ENCODE measurements at regions not wholly inside any gene's neighbourhood (a gene's known extent, or its start where the extent isn't known, plus 50 kb on each side); places are given as distances from the start of the nearest gene placed in this dataset.

DNA sequence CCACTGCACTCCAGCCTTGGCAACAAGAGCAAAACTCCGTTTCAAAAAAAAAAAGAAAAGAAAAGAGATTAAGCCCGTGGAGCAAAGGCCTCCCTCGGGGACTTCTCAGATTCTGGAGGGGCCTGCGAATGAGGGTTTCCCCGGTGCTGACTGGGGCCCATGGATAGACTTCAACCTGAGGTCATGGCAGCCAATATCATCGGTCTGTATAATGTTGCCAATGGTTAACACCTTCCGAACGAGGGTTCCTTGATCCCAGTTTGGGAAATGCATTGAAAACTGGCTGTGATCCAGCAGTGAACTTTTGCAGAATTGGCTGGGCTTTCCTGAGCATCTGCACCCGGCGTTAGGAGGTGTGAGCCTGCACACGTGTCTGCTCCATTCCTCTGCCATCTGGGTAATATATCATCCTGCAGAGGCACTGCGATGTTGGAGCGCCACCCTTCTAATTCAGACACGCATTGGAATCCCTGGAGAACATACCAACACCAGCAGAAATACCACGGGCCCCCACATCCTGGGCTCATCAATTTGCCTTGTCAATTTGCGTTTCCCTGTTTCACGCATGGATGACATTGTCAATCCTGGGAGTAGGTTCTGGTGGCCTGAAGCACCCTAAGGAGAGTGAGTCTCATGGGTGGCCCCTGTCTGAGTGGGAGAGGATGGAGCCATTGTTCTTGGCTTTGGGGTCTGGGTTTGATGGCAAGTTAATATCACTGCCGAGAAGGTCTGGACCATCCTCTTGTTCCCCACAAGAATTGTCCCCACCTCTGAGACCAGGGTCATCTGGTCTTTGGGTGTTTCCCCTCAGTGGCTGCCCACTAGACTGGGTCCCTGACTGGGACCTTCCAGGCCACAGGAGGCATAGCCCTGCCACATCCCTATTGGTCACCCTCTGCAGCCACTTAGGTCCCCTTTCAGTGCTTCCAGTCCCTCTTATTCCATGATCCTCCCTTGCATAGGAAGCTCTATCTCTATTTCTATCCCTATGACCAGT lies 441.0 kb downstream of the PTPRU start (continued):
- TF ChIP-seq, protein P1, sequence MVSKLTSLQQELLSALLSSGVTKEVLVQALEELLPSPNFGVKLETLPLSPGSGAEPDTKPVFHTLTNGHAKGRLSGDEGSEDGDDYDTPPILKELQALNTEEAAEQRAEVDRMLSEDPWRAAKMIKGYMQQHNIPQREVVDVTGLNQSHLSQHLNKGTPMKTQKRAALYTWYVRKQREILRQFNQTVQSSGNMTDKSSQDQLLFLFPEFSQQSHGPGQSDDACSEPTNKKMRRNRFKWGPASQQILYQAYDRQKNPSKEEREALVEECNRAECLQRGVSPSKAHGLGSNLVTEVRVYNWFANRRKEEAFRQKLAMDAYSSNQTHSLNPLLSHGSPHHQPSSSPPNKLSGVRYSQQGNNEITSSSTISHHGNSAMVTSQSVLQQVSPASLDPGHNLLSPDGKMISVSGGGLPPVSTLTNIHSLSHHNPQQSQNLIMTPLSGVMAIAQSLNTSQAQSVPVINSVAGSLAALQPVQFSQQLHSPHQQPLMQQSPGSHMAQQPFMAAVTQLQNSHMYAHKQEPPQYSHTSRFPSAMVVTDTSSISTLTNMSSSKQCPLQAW (CRISPR knock-in tag; IDR thresholded peaks at IDR 0.05) = no peak
- no peak for TF ChIP-seq ZFP41 (CRISPR knock-in tag; IDR thresholded peaks at IDR 0.05; ENCODE audit: borderline replicate concordance)
- TF ChIP-seq, protein P2, sequence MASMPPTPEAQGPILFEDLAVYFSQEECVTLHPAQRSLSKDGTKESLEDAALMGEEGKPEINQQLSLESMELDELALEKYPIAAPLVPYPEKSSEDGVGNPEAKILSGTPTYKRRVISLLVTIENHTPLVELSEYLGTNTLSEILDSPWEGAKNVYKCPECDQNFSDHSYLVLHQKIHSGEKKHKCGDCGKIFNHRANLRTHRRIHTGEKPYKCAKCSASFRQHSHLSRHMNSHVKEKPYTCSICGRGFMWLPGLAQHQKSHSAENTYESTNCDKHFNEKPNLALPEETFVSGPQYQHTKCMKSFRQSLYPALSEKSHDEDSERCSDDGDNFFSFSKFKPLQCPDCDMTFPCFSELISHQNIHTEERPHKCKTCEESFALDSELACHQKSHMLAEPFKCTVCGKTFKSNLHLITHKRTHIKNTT (CRISPR knock-in tag; IDR thresholded peaks at IDR 0.05) = no peak
- TF ChIP-seq, protein P3, sequence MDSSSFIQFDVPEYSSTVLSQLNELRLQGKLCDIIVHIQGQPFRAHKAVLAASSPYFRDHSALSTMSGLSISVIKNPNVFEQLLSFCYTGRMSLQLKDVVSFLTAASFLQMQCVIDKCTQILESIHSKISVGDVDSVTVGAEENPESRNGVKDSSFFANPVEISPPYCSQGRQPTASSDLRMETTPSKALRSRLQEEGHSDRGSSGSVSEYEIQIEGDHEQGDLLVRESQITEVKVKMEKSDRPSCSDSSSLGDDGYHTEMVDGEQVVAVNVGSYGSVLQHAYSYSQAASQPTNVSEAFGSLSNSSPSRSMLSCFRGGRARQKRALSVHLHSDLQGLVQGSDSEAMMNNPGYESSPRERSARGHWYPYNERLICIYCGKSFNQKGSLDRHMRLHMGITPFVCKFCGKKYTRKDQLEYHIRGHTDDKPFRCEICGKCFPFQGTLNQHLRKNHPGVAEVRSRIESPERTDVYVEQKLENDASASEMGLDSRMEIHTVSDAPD (CRISPR knock-in tag; IDR thresholded peaks at IDR 0.05) = no peak
- TF ChIP-seq WIZ (CRISPR knock-in tag; IDR thresholded peaks at IDR 0.05) = no peak
- TF ChIP-seq, protein P4, sequence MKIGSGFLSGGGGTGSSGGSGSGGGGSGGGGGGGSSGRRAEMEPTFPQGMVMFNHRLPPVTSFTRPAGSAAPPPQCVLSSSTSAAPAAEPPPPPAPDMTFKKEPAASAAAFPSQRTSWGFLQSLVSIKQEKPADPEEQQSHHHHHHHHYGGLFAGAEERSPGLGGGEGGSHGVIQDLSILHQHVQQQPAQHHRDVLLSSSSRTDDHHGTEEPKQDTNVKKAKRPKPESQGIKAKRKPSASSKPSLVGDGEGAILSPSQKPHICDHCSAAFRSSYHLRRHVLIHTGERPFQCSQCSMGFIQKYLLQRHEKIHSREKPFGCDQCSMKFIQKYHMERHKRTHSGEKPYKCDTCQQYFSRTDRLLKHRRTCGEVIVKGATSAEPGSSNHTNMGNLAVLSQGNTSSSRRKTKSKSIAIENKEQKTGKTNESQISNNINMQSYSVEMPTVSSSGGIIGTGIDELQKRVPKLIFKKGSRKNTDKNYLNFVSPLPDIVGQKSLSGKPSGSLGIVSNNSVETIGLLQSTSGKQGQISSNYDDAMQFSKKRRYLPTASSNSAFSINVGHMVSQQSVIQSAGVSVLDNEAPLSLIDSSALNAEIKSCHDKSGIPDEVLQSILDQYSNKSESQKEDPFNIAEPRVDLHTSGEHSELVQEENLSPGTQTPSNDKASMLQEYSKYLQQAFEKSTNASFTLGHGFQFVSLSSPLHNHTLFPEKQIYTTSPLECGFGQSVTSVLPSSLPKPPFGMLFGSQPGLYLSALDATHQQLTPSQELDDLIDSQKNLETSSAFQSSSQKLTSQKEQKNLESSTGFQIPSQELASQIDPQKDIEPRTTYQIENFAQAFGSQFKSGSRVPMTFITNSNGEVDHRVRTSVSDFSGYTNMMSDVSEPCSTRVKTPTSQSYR (CRISPR knock-in tag; IDR thresholded peaks at IDR 0.05; ENCODE audit: borderline replicate concordance) = no peak
- no peak for TF ChIP-seq RAD21 (CRISPR knock-in tag; IDR thresholded peaks at IDR 0.05)
- no peak for TF ChIP-seq SP2 (CRISPR knock-in tag; IDR thresholded peaks at IDR 0.05)
